HG03025 (cell line): ENCODE measurements at regions not wholly inside any gene's neighbourhood (a gene's known extent, or its start where the extent isn't known, plus 50 kb on each side); places are given as distances from the start of the nearest gene placed in this dataset.
"Not testable (repeated sequence)": the region's sequence is repeated elsewhere in the genome, so short reads cannot be mapped to it uniquely, and the experiment has no call there.

Experiments
- ATAC-seq: cut with Tn5 transposase; IDR thresholded peaks from one replicate; pipeline ENCODE4 v1.9.1; 2021; ENCODE audit warnings: mild to moderate bottlenecking, moderate library complexity; ENCODE audit not compliant: unreplicated experiment, low FRiP score

- ATAC-seq = no peak
Observed at GRCh38 chr1:105260001-105260400, 1510.3 kb downstream of the AMY1C start.

GRCh38 chr1:105270966-105271365, 1521.3 kb downstream of the AMY1C start:
- ATAC-seq = no peak

- ATAC-seq = not testable (repeated sequence)
Observed at GRCh38 chr1:105272376-105272775, 1522.7 kb downstream of the AMY1C start.

DNA sequence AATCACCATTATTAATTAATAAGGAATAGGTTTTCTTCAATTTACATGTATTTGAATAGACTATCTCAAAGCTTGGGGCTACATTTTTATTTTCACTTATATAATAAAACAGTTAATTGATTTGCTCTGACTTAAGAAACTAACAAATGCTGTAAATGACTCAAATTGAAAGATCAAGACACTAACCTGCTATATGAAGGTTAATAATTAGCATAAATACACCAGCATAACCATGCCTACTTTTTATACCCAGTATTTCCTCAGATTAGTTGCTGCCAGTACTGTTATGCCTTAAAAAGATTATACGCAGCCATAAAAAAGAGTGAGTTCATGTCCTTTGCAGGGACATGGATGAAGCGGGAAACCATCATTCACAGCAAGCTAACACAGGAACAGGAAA, 1545.1 kb downstream of the AMY1C start:
- ATAC-seq = no peak

- ATAC-seq = no peak
Observed at GRCh38 chr1:105310063-105310462, 1560.4 kb downstream of the AMY1C start.

DNA sequence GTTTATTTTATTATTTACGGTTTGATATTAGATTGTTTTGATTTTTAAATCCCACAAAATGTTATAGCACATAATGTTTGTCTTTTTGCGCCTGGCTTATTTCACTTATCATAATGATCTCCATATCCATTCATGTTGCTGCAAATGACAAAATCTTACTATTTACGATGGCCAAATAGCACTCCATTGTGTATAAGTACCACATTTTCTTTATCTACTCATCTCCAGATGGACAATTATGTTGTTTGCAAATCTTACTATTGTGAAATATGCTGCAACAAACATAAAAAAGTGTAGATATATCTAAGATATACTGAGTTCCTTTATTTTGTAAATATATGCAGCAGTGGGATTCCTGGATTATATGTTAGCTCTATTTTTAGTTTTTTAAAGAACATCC, 1568.3 kb downstream of the AMY1C start:
- no peak for ATAC-seq

- no peak for ATAC-seq
Observed at GRCh38 chr1:105326886-105327285, 1577.2 kb downstream of the AMY1C start.

GRCh38 chr1:105337420-105337819, 1587.7 kb downstream of the AMY1C start:
- ATAC-seq = no peak

- ATAC-seq = no peak
Observed at GRCh38 chr1:105343317-105343716, 1593.6 kb downstream of the AMY1C start.

GRCh38 chr1:105359457-105359856, 1609.8 kb downstream of the AMY1C start:
- no peak for ATAC-seq

DNA sequence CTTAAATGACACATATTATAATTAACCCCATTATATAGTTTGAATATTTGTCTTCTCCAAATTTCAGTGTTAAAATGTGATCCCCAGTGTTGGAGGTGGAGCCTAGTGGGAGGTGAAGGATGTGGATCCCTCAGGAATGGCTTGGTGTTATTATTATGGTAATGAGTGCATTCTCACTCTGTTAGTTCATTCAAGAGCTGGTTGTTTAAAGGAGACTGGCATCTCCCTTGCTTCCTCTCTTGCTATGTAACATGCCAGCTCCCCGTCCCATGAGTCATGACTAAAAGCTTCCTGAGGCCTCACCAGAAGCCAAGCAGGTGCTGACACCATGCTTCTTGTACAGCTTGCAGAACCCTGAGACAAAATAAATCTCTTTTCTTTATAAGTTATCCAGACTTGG, 1612.7 kb downstream of the AMY1C start:
- no peak for ATAC-seq

DNA sequence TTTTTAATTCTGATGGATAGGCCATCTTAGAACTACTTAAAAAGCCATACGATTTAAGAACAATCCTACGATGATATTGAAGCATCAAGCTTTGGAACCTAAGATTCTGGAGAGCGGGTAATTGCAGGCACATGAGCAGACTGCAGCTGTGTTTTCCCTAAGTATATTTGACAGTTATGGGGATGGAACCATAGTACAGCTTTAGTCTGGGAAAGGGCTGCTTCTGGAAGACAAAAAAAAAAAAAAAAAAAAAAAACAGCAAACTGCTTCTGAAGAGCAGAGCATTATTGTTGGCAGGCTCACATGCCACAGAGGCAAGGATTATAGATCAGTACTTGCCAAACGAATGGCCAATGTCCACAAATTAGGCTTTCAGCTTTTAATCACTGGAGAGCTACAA, 1618.7 kb downstream of the AMY1C start:
- no peak for ATAC-seq

DNA sequence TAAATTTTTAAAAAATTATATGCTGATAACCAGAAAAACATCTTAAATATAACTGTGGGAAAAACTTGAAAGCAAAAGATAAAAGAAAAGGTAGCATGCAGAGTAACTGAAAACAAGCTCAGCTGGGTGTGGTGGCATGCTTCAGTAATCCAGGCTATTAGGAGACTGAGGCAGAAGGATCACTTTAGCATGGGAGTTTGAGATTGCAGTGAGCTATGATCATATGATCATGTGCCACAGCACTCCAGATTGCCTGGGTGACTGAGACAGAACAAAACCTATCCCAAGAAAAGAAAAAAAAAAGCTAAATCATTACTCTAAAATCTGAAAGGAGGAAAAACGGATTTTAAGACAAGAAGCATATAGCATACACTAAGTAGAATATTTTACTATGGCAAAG, 1624.0 kb downstream of the AMY1C start:
- no peak for ATAC-seq

- ATAC-seq = no peak
Observed at GRCh38 chr1:105386489-105386888, 1636.8 kb downstream of the AMY1C start.

DNA sequence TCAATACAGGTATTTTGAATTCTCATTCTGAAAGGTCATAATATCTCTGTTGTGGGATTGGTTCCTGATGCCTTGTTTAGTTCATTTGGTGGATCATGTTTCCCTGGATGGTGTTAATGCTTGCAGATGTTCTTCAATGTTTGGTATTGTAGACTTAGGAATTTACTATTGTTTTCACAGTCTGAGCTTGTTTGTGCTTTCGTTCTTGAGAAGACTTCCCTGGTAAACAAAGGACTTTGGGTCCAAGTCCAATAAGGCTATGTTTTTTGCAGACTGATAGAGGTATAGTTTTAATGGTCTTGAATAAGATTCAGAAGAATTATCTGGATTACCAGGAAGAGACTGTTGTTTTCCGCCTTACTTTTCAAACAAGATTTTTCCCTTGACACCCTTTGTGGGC, 1646.3 kb downstream of the AMY1C start:
- ATAC-seq = no peak

DNA sequence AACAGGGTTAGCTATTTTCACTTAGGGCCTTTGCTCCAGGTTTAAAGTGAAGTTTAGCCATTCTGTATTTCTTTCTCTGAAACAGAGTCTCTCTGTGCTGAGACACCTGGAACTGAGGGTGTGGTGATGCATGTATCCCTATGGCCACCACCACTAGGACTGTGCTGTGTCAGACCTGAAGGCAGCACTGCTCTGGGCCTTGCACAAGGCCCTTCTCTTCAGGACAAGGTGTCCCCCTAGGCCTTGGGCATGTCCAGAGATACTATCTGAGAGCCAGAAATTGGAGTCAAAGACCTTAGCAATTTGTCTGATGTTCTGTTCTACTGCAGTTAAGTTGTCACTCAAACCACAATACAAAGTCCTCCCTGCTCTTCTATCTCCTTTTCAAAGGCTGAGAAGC, 1649.2 kb downstream of the AMY1C start:
- ATAC-seq = no peak

DNA sequence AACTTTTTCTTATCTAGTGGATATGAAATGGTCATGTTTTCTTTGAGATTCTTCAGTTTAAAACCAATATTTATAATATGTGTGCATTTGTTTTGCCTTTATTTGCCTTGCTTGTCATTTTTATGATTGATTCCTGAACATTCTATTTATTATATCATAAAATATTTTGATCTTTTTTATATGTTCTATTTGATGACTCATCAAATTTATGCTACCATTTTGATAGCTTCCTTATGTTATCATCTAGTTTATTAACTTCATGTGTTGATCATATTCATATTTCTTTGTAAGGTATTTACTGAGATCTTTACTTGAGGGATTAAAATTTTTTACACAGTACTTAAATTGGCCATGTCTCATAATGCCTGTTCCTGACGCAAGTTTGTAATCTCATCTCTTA, 1650.0 kb downstream of the AMY1C start:
- ATAC-seq = no peak

- no peak for ATAC-seq
Observed at GRCh38 chr1:105416261-105416660, 1640.2 kb upstream of the PRMT6 start.

GRCh38 chr1:105419030-105419429, 1637.4 kb upstream of the PRMT6 start:
- no peak for ATAC-seq

DNA sequence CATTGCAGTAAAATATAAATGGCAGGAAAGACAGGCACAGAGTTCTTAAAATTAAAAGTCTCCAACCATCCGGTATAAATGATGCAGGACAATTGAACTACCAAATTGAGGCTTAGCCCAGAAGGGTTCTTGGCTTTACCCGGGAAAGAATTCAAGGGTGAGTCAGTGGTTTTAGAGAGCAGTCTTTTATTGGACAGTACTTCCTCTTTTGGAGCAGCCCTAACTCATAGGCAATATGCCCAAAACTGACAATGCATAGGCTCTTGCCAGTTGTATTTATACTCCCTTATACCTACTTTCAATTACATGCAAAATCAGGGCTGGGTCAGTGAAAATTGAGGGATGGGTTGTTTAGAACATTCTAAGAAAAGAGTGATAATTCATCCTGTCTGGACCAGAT, 1628.9 kb upstream of the PRMT6 start:
- ATAC-seq = no peak

DNA sequence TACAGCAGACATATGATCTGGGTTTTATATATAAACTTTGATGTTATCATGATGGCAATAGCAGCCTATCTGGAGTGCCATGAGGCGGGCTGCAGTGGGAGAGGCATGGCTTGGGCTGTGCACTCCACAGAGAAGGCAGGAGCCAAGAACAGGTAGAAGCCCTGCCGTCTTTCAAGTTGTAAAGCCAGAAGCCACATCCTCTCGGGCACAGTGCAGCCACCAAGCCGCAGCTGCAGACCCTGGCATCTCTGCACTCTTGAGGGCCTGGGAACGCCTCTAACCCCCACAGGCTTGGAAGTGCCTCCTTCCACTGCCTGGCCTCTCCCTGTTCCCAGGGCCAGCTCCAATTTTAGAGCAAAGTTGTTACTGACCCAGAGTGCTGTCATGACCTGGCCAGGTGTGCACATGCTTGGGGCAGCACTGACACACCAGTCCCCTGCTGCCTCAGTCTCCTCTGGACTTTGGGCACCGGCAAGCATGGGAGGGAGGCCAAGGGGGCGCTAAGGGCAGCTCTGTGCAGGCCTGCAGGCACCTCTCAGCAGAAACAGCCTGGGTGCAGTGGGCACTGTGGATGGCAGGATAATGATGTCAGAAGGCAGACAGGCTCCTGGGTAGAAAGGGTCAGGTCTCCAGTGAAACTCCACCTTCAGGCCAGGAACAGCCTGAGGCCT, 1619.8 kb upstream of the PRMT6 start:
- no peak for ATAC-seq

DNA sequence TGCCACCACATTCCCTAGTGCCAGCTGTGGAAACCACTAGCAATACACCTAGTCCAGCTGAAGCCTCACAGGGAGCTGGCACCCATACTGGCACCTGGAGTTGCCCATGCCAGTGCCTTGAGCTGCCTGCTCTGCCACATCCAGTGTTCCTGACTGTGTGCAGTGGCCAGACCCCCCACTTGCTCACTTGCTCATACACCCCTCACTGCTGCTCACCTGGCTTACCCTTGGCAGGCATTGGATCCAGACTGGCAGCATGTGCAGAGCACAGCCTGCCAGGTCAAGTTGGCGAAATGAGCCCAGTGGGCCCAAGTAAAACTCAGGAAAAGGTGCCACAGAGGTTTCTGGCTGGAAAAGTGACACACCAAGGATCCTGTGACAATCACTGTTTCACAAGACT, 1618.6 kb upstream of the PRMT6 start:
- no peak for ATAC-seq

GRCh38 chr1:105442901-105443300, 1613.6 kb upstream of the PRMT6 start:
- no peak for ATAC-seq
